ENCODE measurements at regions not wholly inside any gene's neighbourhood (a gene's known extent, or its start where the extent isn't known, plus 50 kb on each side); places are given as distances from the start of the nearest gene placed in this dataset.

GRCh38 chr2:19697131-19697530 lies 204.7 kb downstream of the TTC32 start:
- TF ChIP-seq CTCF (IDR thresholded peaks at IDR 0.05; ENCODE audit: low read length) (no peak), EZH2 (IDR thresholded peaks at IDR 0.05; ENCODE audit: borderline replicate concordance, low read length) (no peak)

Measured in OCI-LY1 (cell line).